ENCODE measurements at regions not wholly inside any gene's neighbourhood (a gene's known extent, or its start where the extent isn't known, plus 50 kb on each side); places are given as distances from the start of the nearest gene placed in this dataset.
A peak's percentile ranks its signal among the peaks of the same experiment; 100 is the strongest.

- no peaks in the 10 kb centered on the region for H3K36me3 ChIP-seq (ENCODE audit: control insufficient read depth in 5 of 5, insufficient read depth in 5 of 5, low read length in 5 of 5)
- H3K4me1 ChIP-seq (ENCODE audit: control insufficient read depth in 5 of 5, insufficient read depth in 5 of 5, low read length in 5 of 5): no peaks in the 10 kb centered on the region
- no peak overlapping the region for H3K4me3 ChIP-seq (ENCODE audit: low read depth in 1 of 5, low read length in 5 of 5)
- H3K9ac ChIP-seq (ENCODE audit: low read length in 5 of 5): no peak overlapping the region
- H3K27me3 ChIP-seq (ENCODE audit: control insufficient read depth in 5 of 5, insufficient read depth in 4 of 5, low read length in 5 of 5): no peaks in the 10 kb centered on the region
- no peak overlapping the region for H3K27ac ChIP-seq (ENCODE audit: low read depth, low read length)
- H3K9me3 ChIP-seq (ENCODE audit: control insufficient read depth in 5 of 5, low read length in 5 of 5): no peaks in the 10 kb centered on the region
Observed at GRCh38 chr6:81495999-81496398, 256.5 kb downstream of the TENT5A start.

GRCh38 chr6:81491454-81492101 lies 260.9 kb downstream of the TENT5A start:
- H3K36me3 ChIP-seq (ENCODE audit: control insufficient read depth in 5 of 5, insufficient read depth in 5 of 5, low read length in 5 of 5): no peaks in the 10 kb centered on the region
- H3K9me3 ChIP-seq (ENCODE audit: control insufficient read depth in 5 of 5, low read length in 5 of 5): no peaks in the 10 kb centered on the region
- H3K4me1 ChIP-seq (ENCODE audit: control insufficient read depth in 5 of 5, insufficient read depth in 5 of 5, low read length in 5 of 5): peaks cover 0 to 2% (median 0%) of the 10 kb centered on the region in 5 donors
- no peak overlapping the region for H3K9ac ChIP-seq (ENCODE audit: low read length in 5 of 5)
- H3K27me3 ChIP-seq (ENCODE audit: control insufficient read depth in 5 of 5, insufficient read depth in 4 of 5, low read length in 5 of 5): no peaks in the 10 kb centered on the region
- H3K27ac ChIP-seq (ENCODE audit: low read depth, low read length): no peak overlapping the region
- H3K4me3 ChIP-seq (ENCODE audit: low read depth in 1 of 5, low read length in 5 of 5): no peak overlapping the region

GRCh38 chr6:81487489-81487888 lies 265.0 kb downstream of the TENT5A start:
- peak overlapping the region in 1 of 5 donors; percentile 13 for H3K4me3 ChIP-seq (ENCODE audit: low read depth in 1 of 5, low read length in 5 of 5)
- H3K27ac ChIP-seq (ENCODE audit: low read depth, low read length): no peak overlapping the region
- H3K9me3 ChIP-seq (ENCODE audit: control insufficient read depth in 5 of 5, low read length in 5 of 5): no peaks in the 10 kb centered on the region
- H3K4me1 ChIP-seq (ENCODE audit: control insufficient read depth in 5 of 5, insufficient read depth in 5 of 5, low read length in 5 of 5): peaks cover 0 to 2% (median 0%) of the 10 kb centered on the region in 5 donors
- H3K9ac ChIP-seq (ENCODE audit: low read length in 5 of 5): peak overlapping the region in 1 of 5 donors; percentile 51
- no peaks in the 10 kb centered on the region for H3K27me3 ChIP-seq (ENCODE audit: control insufficient read depth in 5 of 5, insufficient read depth in 4 of 5, low read length in 5 of 5)
- H3K36me3 ChIP-seq (ENCODE audit: control insufficient read depth in 5 of 5, insufficient read depth in 5 of 5, low read length in 5 of 5): no peaks in the 10 kb centered on the region

- Histone ChIP-seq H3K9ac (ENCODE audit: low read length in 5 of 5) (no peak overlapping the region), H3K9me3 (ENCODE audit: control insufficient read depth in 5 of 5, low read length in 5 of 5) (no peaks in the 10 kb centered on the region), H3K4me1 (ENCODE audit: control insufficient read depth in 5 of 5, insufficient read depth in 5 of 5, low read length in 5 of 5) (peaks cover 0 to 2% (median 0%) of the 10 kb centered on the region in 5 donors), H3K4me3 (ENCODE audit: low read depth in 1 of 5, low read length in 5 of 5) (no peak overlapping the region), H3K27ac (ENCODE audit: low read depth, low read length) (no peak overlapping the region), H3K36me3 (ENCODE audit: control insufficient read depth in 5 of 5, insufficient read depth in 5 of 5, low read length in 5 of 5) (no peaks in the 10 kb centered on the region), H3K27me3 (ENCODE audit: control insufficient read depth in 5 of 5, insufficient read depth in 4 of 5, low read length in 5 of 5) (no peaks in the 10 kb centered on the region)
Observed at GRCh38 chr6:81486234-81486633, 266.2 kb downstream of the TENT5A start.

GRCh38 chr6:81485395-81485794 lies 267.1 kb downstream of the TENT5A start:
- Histone ChIP-seq H3K4me1 (ENCODE audit: control insufficient read depth in 5 of 5, insufficient read depth in 5 of 5, low read length in 5 of 5) (peaks cover 0 to 2% (median 0%) of the 10 kb centered on the region in 5 donors), H3K27ac (ENCODE audit: low read depth, low read length) (no peak overlapping the region), H3K27me3 (ENCODE audit: control insufficient read depth in 5 of 5, insufficient read depth in 4 of 5, low read length in 5 of 5) (no peaks in the 10 kb centered on the region), H3K9ac (ENCODE audit: low read length in 5 of 5) (no peak overlapping the region), H3K4me3 (ENCODE audit: low read depth in 1 of 5, low read length in 5 of 5) (no peak overlapping the region), H3K9me3 (ENCODE audit: control insufficient read depth in 5 of 5, low read length in 5 of 5) (no peaks in the 10 kb centered on the region), H3K36me3 (ENCODE audit: control insufficient read depth in 5 of 5, insufficient read depth in 5 of 5, low read length in 5 of 5) (no peaks in the 10 kb centered on the region)

GRCh38 chr6:81484251-81484650 lies 268.2 kb downstream of the TENT5A start:
- Histone ChIP-seq H3K27ac (ENCODE audit: low read depth, low read length) (no peak overlapping the region), H3K4me1 (ENCODE audit: control insufficient read depth in 5 of 5, insufficient read depth in 5 of 5, low read length in 5 of 5) (peaks cover 0 to 2% (median 0%) of the 10 kb centered on the region in 5 donors), H3K4me3 (ENCODE audit: low read depth in 1 of 5, low read length in 5 of 5) (no peak overlapping the region), H3K9ac (ENCODE audit: low read length in 5 of 5) (no peak overlapping the region), H3K36me3 (ENCODE audit: control insufficient read depth in 5 of 5, insufficient read depth in 5 of 5, low read length in 5 of 5) (no peaks in the 10 kb centered on the region), H3K27me3 (ENCODE audit: control insufficient read depth in 5 of 5, insufficient read depth in 4 of 5, low read length in 5 of 5) (no peaks in the 10 kb centered on the region), H3K9me3 (ENCODE audit: control insufficient read depth in 5 of 5, low read length in 5 of 5) (no peaks in the 10 kb centered on the region)

- no peaks in the 10 kb centered on the region for H3K36me3 ChIP-seq (ENCODE audit: control insufficient read depth in 5 of 5, insufficient read depth in 5 of 5, low read length in 5 of 5)
- H3K4me3 ChIP-seq (ENCODE audit: low read depth in 1 of 5, low read length in 5 of 5): no peak overlapping the region
- no peaks in the 10 kb centered on the region for H3K4me1 ChIP-seq (ENCODE audit: control insufficient read depth in 5 of 5, insufficient read depth in 5 of 5, low read length in 5 of 5)
- H3K9ac ChIP-seq (ENCODE audit: low read length in 5 of 5): no peak overlapping the region
- H3K27ac ChIP-seq (ENCODE audit: low read depth, low read length): no peak overlapping the region
- H3K9me3 ChIP-seq (ENCODE audit: control insufficient read depth in 5 of 5, low read length in 5 of 5): no peaks in the 10 kb centered on the region
- no peaks in the 10 kb centered on the region for H3K27me3 ChIP-seq (ENCODE audit: control insufficient read depth in 5 of 5, insufficient read depth in 4 of 5, low read length in 5 of 5)
Observed at GRCh38 chr6:81480139-81480538, 272.3 kb downstream of the TENT5A start.

GRCh38 chr6:81476881-81477280 lies 275.6 kb downstream of the TENT5A start:
- no peak overlapping the region for H3K4me3 ChIP-seq (ENCODE audit: low read depth in 1 of 5, low read length in 5 of 5)
- no peaks in the 10 kb centered on the region for H3K27me3 ChIP-seq (ENCODE audit: control insufficient read depth in 5 of 5, insufficient read depth in 4 of 5, low read length in 5 of 5)
- H3K4me1 ChIP-seq (ENCODE audit: control insufficient read depth in 5 of 5, insufficient read depth in 5 of 5, low read length in 5 of 5): no peaks in the 10 kb centered on the region
- no peak overlapping the region for H3K27ac ChIP-seq (ENCODE audit: low read depth, low read length)
- no peaks in the 10 kb centered on the region for H3K9me3 ChIP-seq (ENCODE audit: control insufficient read depth in 5 of 5, low read length in 5 of 5)
- no peak overlapping the region for H3K9ac ChIP-seq (ENCODE audit: low read length in 5 of 5)
- no peaks in the 10 kb centered on the region for H3K36me3 ChIP-seq (ENCODE audit: control insufficient read depth in 5 of 5, insufficient read depth in 5 of 5, low read length in 5 of 5)

GRCh38 chr6:81475646-81476045 lies 276.8 kb downstream of the TENT5A start:
- H3K4me1 ChIP-seq (ENCODE audit: control insufficient read depth in 5 of 5, insufficient read depth in 5 of 5, low read length in 5 of 5): no peaks in the 10 kb centered on the region
- no peak overlapping the region for H3K9ac ChIP-seq (ENCODE audit: low read length in 5 of 5)
- no peak overlapping the region for H3K27ac ChIP-seq (ENCODE audit: low read depth, low read length)
- H3K4me3 ChIP-seq (ENCODE audit: low read depth in 1 of 5, low read length in 5 of 5): no peak overlapping the region
- H3K27me3 ChIP-seq (ENCODE audit: control insufficient read depth in 5 of 5, insufficient read depth in 4 of 5, low read length in 5 of 5): no peaks in the 10 kb centered on the region
- H3K36me3 ChIP-seq (ENCODE audit: control insufficient read depth in 5 of 5, insufficient read depth in 5 of 5, low read length in 5 of 5): no peaks in the 10 kb centered on the region
- H3K9me3 ChIP-seq (ENCODE audit: control insufficient read depth in 5 of 5, low read length in 5 of 5): no peaks in the 10 kb centered on the region

GRCh38 chr6:81465859-81466258 lies 286.6 kb downstream of the TENT5A start:
- Histone ChIP-seq H3K4me1 (ENCODE audit: control insufficient read depth in 5 of 5, insufficient read depth in 5 of 5, low read length in 5 of 5) (no peaks in the 10 kb centered on the region), H3K4me3 (ENCODE audit: low read depth in 1 of 5, low read length in 5 of 5) (no peak overlapping the region), H3K27ac (ENCODE audit: low read depth, low read length) (no peak overlapping the region), H3K27me3 (ENCODE audit: control insufficient read depth in 5 of 5, insufficient read depth in 4 of 5, low read length in 5 of 5) (no peaks in the 10 kb centered on the region), H3K9me3 (ENCODE audit: control insufficient read depth in 5 of 5, low read length in 5 of 5) (peaks cover 0 to 4% (median 3%) of the 10 kb centered on the region in 5 donors), H3K9ac (ENCODE audit: low read length in 5 of 5) (no peak overlapping the region), H3K36me3 (ENCODE audit: control insufficient read depth in 5 of 5, insufficient read depth in 5 of 5, low read length in 5 of 5) (no peaks in the 10 kb centered on the region)
